ENCODE measurements at regions not wholly inside any gene's neighbourhood (a gene's known extent, or its start where the extent isn't known, plus 50 kb on each side); places are given as distances from the start of the nearest gene placed in this dataset.

DNA sequence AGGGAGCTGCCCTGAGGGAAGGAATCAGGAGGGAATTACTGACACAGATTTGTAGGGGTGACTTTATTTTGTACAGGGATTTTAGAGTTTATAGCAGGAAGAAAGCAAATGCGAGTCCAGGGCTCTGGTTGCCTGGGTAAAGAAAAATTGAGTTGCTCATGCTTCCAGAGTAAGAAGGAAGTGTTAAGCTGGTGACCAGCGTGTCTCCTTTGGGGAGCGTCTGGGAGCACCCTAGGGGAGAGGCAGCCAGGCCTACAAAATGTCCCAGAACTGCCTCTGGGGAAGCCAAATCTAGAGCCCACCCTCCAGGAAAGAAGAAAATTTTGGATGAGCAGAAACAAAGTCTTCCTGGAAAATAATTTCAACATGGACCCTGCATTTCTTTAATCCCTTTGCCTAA, 147.0 kb downstream of the VAPA start:
- no peak for DNase-seq (ENCODE audit: low read depth)
- H3K4me3 ChIP-seq (ENCODE audit: low read depth, low read length): no peak overlapping the region
- no peak for TF ChIP-seq CTCF (conservative IDR thresholded peaks at IDR 0.05; ENCODE audit: low read depth, low read length)

DNA sequence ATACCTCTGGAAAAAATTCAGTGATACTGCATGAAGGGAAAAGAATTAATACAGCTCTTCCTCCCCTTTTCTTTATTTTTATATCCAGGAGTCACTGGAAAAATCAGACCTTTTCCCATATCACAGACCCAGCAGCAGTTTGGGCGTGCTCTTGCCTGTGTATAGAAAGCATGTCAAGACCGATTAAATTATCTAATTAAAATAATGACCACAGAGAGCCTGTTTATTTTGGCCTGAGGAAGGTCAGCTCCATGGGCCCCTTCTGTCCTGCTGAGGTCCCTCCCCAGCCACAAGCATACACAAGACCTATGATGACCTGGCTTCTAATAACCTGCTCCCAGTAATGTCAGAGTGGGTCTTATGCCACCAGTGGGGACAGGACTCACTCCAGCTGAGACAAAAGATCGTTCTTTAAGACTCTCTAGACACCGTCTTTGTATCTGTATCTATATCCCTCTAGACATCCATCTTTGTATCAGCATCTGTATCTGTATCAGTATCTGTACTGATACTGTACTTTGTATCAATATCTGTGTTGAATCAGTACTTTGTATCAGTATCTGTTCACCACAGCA, 147.8 kb downstream of the VAPA start:
- no peak for DNase-seq (ENCODE audit: low read depth)
- TF ChIP-seq CTCF (conservative IDR thresholded peaks at IDR 0.05; ENCODE audit: low read depth, low read length): no peak
- H3K4me3 ChIP-seq (ENCODE audit: low read depth, low read length): no peak overlapping the region

DNA sequence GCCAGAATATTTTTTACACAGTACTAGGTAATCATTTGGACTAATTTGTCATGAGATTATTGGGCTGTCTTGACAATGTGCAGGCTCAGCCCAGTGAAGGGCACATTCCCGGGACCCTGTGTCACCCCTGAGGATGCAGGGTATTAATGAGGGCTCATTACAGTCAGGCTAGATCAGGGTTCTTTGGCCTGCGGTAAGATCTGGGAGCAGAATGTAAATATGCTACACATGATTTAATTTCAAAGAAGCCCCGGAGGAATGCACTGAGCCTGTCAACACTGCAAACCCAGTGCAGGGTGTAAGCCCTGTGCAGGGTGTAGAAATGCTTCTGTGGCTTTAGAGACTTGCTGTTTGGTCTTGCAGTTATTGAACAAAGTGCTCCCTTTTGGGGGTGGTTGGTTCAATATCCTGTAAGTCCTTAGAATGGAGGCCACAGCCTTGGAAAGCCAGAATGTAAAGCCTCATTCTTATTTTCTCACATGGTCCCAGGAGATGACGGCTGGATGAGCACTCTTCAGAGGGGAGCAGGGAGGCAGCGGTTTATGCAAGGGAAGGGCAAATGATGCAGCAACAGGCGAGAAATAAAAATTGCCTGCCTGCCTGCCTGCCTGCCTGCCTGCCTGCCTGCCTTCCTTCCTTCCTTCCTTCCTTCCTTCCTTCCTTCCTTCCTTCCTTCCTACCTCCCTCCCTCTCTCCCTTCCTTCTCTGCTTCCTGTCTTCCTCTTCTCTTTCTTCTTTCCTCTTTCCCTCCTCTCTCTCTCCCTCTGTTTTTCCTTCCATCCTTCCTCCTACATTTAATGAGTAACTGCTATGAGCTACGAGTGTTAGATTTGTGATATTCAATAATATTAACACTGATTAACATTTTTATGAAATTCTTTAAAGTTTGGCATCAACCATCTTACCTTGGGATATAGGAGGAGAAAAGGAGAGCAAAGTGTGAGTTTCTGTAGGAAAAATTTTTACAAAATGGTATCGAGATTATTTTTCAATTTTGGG, 148.8 kb downstream of the VAPA start:
- peak; percentile 75 for DNase-seq (ENCODE audit: low read depth)
- no peak overlapping the region for H3K4me3 ChIP-seq (ENCODE audit: low read depth, low read length)
- TF ChIP-seq CTCF (conservative IDR thresholded peaks at IDR 0.05; ENCODE audit: low read depth, low read length): no peak

DNA sequence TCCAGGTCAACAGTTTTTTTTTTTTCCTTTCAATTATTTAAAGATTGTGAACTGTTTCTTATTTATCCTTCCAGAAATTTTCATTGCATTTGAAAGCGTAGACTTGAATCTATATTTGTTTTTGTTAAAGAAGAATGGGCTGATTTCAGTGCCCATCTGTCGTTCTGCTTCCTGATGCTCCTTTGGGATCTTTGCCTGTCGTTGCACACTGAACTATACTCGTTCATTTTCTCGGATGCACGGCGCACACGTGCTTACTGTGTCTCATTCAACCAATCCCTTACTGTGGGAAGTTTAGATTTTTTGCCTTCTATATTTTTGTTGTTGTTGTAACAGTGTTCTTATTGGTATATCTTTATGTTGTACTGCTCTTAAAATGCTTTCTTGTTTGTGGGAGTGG, 149.7 kb downstream of the VAPA start:
- no peak overlapping the region for H3K4me3 ChIP-seq (ENCODE audit: low read depth, low read length)
- DNase-seq (ENCODE audit: low read depth): no peak
- no peak for TF ChIP-seq CTCF (conservative IDR thresholded peaks at IDR 0.05; ENCODE audit: low read depth, low read length)

DNA sequence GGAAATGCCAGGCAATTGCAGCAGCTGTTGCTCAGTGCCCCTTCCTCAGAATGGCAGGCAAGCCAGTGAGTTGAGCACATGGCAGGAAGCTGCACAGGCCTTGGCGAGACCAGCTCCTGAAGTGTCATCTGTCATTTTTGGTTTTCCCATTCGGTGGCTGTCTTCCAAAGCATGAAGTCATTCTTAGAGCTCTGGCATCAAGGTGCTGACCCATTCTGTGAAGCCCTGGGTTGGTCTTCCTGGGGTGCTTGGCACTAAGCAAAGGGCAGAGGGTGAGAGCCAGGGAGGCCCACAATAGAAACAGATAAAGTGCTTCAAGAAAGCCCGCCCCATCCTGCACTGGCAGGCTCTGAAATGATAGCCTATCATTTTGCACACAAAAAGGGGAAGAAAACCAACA, 150.5 kb downstream of the VAPA start:
- DNase-seq (ENCODE audit: low read depth): no peak
- TF ChIP-seq CTCF (conservative IDR thresholded peaks at IDR 0.05; ENCODE audit: low read depth, low read length): no peak
- no peak overlapping the region for H3K4me3 ChIP-seq (ENCODE audit: low read depth, low read length)

GRCh38 chr18:10065296-10065695, 151.5 kb downstream of the VAPA start:
- TF ChIP-seq CTCF (conservative IDR thresholded peaks at IDR 0.05; ENCODE audit: low read depth, low read length): no peak
- no peak for DNase-seq (ENCODE audit: low read depth)
- H3K4me3 ChIP-seq (ENCODE audit: low read depth, low read length): no peak overlapping the region

Measured in choroid plexus epithelial cell (primary cell).